Panc1 (cell line): ENCODE measurements at regions not wholly inside any gene's neighbourhood (a gene's known extent, or its start where the extent isn't known, plus 50 kb on each side); places are given as distances from the start of the nearest gene placed in this dataset.

Experiments used
- CTCF ChIP-seq: fragments of 450-650 bp; IDR thresholded peaks from 2 replicates; pipeline ENCODE4 v1.5.1; 2017; ENCODE audit warnings: mild to moderate bottlenecking
- POLR2AphosphoS5 ChIP-seq: IDR thresholded peaks from 2 replicates; pipeline ENCODE4 v1.6.1; 2012; ENCODE audit warnings: mild to moderate bottlenecking, low read depth, low read length, moderate library complexity
- REST ChIP-seq, 2 experiments: IDR thresholded peaks; 2 replicates each; pipeline ENCODE4 v1.6.1; 2011 to 2012; ENCODE audit warnings: low read depth in 2 of 2, control low read depth in 1 of 2, low read length in 1 of 2, mild to moderate bottlenecking in 1 of 2, moderate library complexity in 1 of 2; ENCODE audit not compliant: insufficient read depth in 1 of 2
- SIN3A ChIP-seq: IDR thresholded peaks from 2 replicates; pipeline ENCODE4 v1.6.1; 2012; ENCODE audit warnings: low read depth, mild to moderate bottlenecking, low read length, moderate library complexity, borderline replicate concordance; ENCODE audit not compliant: insufficient read depth
- TCF7L2 ChIP-seq: IDR thresholded peaks from 2 replicates; pipeline ENCODE4 v1.6.1; 2011; ENCODE audit warnings: mild to moderate bottlenecking, low read depth, low read length, inconsistent platforms

GRCh38 chr3:118692416-118692815 lies 342.2 kb downstream of the IGSF11 start:
- TF ChIP-seq CTCF (no peak), SIN3A (no peak), POLR2AphosphoS5 (no peak), REST (IDR thresholded peaks at IDR 0.05; ENCODE audit: insufficient read depth in 1 of 2, low read depth in 2 of 2, low read length in 1 of 2) (no peak), TCF7L2 (no peak)
